Adipose tissue (tissue), 3 donors: ENCODE measurements at regions not wholly inside any gene's neighbourhood (a gene's known extent, or its start where the extent isn't known, plus 50 kb on each side); places are given as distances from the start of the nearest gene placed in this dataset.
"Not testable (repeated sequence)": the region's sequence is repeated elsewhere in the genome, so short reads cannot be mapped to it uniquely, and the experiment has no call there.

Experiments
- H3K27ac ChIP-seq: one replicate; pipeline ENCODE4 v1.5.1; 2013; ENCODE audit warnings: low read depth, low read length
- WGBS, 3 donors: extraction: QIAGEN DNeasy Blood & Tissue Kit; methylation state at CpG; one replicate each; pipeline ENCODE4 v1.1.7; 2013; 5-methylcytosine and 5-hydroxymethylcytosine counted together
- donor health status: healthy with polysubstance abuse.
- donor health status: Bipolar disorder and iron deficiency.
- donor health status: healthy.

GRCh38 chr1:4170548-4171340 lies 270.7 kb upstream of the C1orf174 start:
- H3K27ac ChIP-seq, result no peak overlapping the region
- WGBS, 3 donors, result 70 to 78% (median 74%) methylated on average over 25 of the region's 25 CpGs

- 39 to 46% (median 41%) methylated on average over 23 of the region's 23 CpGs for WGBS, 3 donors
- H3K27ac ChIP-seq, result no peak overlapping the region
Measured at GRCh38 chr1:4171480-4172450, 271.7 kb upstream of the C1orf174 start.

- H3K27ac ChIP-seq, result no peak overlapping the region
- WGBS, 3 donors, result 35 to 51% (median 45%) methylated on average over 16 of the region's 16 CpGs
Measured at GRCh38 chr1:4172644-4173599, 272.9 kb upstream of the C1orf174 start.

GRCh38 chr1:4173731-4174130 lies 273.7 kb upstream of the C1orf174 start:
- WGBS, 3 donors, result 58 to 73% (median 70%) methylated on average over 9 of the region's 9 CpGs
- H3K27ac ChIP-seq, result no peak overlapping the region

GRCh38 chr1:4174291-4175200 lies 274.5 kb upstream of the C1orf174 start:
- H3K27ac ChIP-seq, result no peak overlapping the region
- WGBS, 3 donors, result 84 to 93% (median 85%) methylated on average over 21 of the region's 21 CpGs

GRCh38 chr1:4175566-4176405 lies 275.7 kb upstream of the C1orf174 start:
- WGBS, 3 donors, result 76 to 88% (median 86%) methylated on average over 10 of the region's 10 CpGs
- H3K27ac ChIP-seq, result no peak overlapping the region

- no peak overlapping the region for H3K27ac ChIP-seq
- 64 to 81% (median 76%) methylated on average over 3 of the region's 3 CpGs for WGBS, 3 donors
Measured at GRCh38 chr1:4176841-4177240, 276.8 kb upstream of the C1orf174 start.

GRCh38 chr1:4177425-4178150 lies 277.5 kb upstream of the C1orf174 start:
- 70 to 76% (median 72%) methylated on average over 20 to 21 of the region's 21 CpGs for WGBS, 3 donors
- H3K27ac ChIP-seq, result no peak overlapping the region

GRCh38 chr1:4178501-4179113 lies 278.5 kb upstream of the C1orf174 start:
- no peak overlapping the region for H3K27ac ChIP-seq
- 71 to 86% (median 81%) methylated on average over 11 of the region's 11 CpGs for WGBS, 3 donors

- H3K27ac ChIP-seq, result no peak overlapping the region
- 54 to 79% (median 65%) methylated on average over 7 of the region's 7 CpGs for WGBS, 3 donors
Measured at GRCh38 chr1:4179914-4180735, 280.1 kb upstream of the C1orf174 start.

- H3K27ac ChIP-seq, result not testable (repeated sequence)
- 68 to 86% (median 81%) methylated on average over 2 of the region's 2 CpGs for WGBS, 3 donors
Measured at GRCh38 chr1:4186486-4186885, 286.4 kb upstream of the C1orf174 start.

GRCh38 chr1:4203501-4203900 lies 303.4 kb upstream of the C1orf174 start:
- H3K27ac ChIP-seq, result no peak overlapping the region

GRCh38 chr1:4207183-4207582 lies 307.1 kb upstream of the C1orf174 start:
- WGBS, 3 donors, result 65 to 77% (median 76%) methylated on average over 4 of the region's 4 CpGs
- no peak overlapping the region for H3K27ac ChIP-seq

GRCh38 chr1:4207842-4208692 lies 308.0 kb upstream of the C1orf174 start:
- H3K27ac ChIP-seq, result no peak overlapping the region
- WGBS, 3 donors, result 69 to 80% (median 78%) methylated on average over 10 of the region's 10 CpGs
